ENCODE measurements at regions not wholly inside any gene's neighbourhood (a gene's known extent, or its start where the extent isn't known, plus 50 kb on each side); places are given as distances from the start of the nearest gene placed in this dataset.

- TF ChIP-seq CTCF (IDR thresholded peaks at IDR 0.05): no peak
- TF ChIP-seq EZH2 (IDR thresholded peaks at IDR 0.05): no peak
- no peak for TF ChIP-seq EZH2phosphoT487 (IDR thresholded peaks at IDR 0.05)
Observed at GRCh38 chr10:8168836-8169235, 114.3 kb downstream of the GATA3 start.

Measured in neural progenitor cell (in vitro differentiated cells).